ENCODE measurements at regions not wholly inside any gene's neighbourhood (a gene's known extent, or its start where the extent isn't known, plus 50 kb on each side); places are given as distances from the start of the nearest gene placed in this dataset.

DNA sequence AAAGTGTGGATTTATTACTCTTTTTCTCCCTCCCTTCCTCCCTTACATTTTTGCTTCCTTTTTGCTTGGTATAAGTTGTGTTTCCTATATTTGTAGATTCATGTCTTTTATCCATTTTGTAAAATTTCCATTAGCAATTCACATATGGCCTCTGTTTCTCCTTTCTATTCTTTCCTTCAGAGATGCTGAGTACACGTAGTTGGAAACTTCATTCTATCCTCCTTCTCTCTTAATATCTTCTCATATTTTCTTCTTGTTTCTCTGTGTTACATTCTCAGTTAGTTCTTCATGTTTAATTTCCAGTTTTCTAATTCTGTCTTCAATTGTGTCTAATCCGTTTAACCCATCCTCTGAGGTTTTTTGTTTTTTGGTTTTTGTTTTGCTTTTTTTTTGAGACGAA lies 188.9 kb downstream of the ZIC5 start (continued):
- TF ChIP-seq THAP9 (CRISPR knock-in tag; IDR thresholded peaks at IDR 0.05; ENCODE audit: borderline replicate concordance) (no peak), FOXO4 (CRISPR knock-in tag; conservative IDR thresholded peaks at IDR 0.05) (no peak), ZNF703 (CRISPR knock-in tag; IDR thresholded peaks at IDR 0.05; ENCODE audit: borderline replicate concordance) (no peak), ZFP1 (CRISPR knock-in tag; IDR thresholded peaks at IDR 0.05) (no peak), SNAPC2 (CRISPR knock-in tag; IDR thresholded peaks at IDR 0.05) (no peak), ZSCAN22 (CRISPR knock-in tag; IDR thresholded peaks at IDR 0.05) (no peak), NFIC (IDR thresholded peaks at IDR 0.05; ENCODE audit: low read length) (no peak), RXRB (CRISPR knock-in tag; IDR thresholded peaks at IDR 0.05; ENCODE audit: borderline replicate concordance) (no peak), ZNF710 (CRISPR knock-in tag; IDR thresholded peaks at IDR 0.05; ENCODE audit: borderline replicate concordance) (no peak), ZNF143 (CRISPR knock-in tag; IDR thresholded peaks at IDR 0.05) (no peak)
- TF ChIP-seq, protein P1, sequence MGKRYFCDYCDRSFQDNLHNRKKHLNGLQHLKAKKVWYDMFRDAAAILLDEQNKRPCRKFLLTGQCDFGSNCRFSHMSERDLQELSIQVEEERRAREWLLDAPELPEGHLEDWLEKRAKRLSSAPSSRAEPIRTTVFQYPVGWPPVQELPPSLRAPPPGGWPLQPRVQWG (CRISPR knock-in tag; IDR thresholded peaks at IDR 0.05; ENCODE audit: borderline replicate concordance, low read depth), result no peak
- TF ChIP-seq, protein P2, sequence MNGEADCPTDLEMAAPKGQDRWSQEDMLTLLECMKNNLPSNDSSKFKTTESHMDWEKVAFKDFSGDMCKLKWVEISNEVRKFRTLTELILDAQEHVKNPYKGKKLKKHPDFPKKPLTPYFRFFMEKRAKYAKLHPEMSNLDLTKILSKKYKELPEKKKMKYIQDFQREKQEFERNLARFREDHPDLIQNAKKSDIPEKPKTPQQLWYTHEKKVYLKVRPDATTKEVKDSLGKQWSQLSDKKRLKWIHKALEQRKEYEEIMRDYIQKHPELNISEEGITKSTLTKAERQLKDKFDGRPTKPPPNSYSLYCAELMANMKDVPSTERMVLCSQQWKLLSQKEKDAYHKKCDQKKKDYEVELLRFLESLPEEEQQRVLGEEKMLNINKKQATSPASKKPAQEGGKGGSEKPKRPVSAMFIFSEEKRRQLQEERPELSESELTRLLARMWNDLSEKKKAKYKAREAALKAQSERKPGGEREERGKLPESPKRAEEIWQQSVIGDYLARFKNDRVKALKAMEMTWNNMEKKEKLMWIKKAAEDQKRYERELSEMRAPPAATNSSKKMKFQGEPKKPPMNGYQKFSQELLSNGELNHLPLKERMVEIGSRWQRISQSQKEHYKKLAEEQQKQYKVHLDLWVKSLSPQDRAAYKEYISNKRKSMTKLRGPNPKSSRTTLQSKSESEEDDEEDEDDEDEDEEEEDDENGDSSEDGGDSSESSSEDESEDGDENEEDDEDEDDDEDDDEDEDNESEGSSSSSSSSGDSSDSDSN (CRISPR knock-in tag; IDR thresholded peaks at IDR 0.05), result no peak
- TF ChIP-seq, protein P3, sequence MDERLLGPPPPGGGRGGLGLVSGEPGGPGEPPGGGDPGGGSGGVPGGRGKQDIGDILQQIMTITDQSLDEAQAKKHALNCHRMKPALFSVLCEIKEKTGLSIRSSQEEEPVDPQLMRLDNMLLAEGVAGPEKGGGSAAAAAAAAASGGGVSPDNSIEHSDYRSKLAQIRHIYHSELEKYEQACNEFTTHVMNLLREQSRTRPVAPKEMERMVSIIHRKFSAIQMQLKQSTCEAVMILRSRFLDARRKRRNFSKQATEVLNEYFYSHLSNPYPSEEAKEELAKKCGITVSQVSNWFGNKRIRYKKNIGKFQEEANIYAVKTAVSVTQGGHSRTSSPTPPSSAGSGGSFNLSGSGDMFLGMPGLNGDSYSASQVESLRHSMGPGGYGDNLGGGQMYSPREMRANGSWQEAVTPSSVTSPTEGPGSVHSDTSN (CRISPR knock-in tag; IDR thresholded peaks at IDR 0.05), result no peak
